ENCODE measurements at regions not wholly inside any gene's neighbourhood (a gene's known extent, or its start where the extent isn't known, plus 50 kb on each side); places are given as distances from the start of the nearest gene placed in this dataset.
"Not testable (repeated sequence)": the region's sequence is repeated elsewhere in the genome, so short reads cannot be mapped to it uniquely, and the experiment has no call there.

DNA sequence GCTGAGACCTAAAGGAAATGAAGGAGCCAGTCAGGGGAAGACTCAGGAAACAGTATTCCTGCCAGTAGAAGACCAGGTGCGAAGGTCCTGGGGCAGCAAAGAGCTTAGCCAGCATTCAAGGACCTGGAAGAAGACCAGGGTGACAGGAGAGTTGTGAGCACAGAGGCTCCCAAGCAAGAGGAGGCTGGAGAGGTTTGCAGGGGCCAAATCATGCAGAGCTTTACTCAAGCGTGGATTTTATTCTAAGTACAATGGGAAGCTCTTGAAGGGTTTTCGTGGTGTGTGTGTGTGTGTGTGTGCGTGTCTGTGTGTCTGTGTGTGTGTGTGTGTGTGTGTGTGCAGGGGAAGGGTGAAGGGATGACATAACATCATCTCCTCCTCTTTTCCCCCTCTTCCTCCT lies 200.7 kb upstream of the IRF2BP2 start:
- not testable (repeated sequence) for DNase-seq

DNA sequence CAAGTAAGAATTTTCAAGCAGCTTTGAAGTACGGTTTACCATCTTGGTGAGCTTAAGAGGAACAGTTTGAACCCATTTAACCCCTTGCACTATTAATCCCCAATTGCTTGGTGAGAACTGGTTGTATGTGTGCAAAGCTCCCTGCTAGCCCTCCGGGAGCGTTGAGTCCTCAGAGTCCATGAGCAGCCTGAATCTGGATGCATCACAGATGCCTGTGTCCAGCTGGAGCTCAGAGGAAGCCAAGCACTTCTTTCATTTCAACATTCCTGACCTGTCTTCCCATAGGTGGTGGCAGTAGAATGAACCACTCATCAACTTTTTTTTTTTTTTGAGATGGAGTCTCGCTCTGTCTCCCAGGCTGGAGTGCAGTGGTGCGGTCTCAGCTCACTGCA lies 199.9 kb upstream of the IRF2BP2 start:
- DNase-seq = not testable (repeated sequence)

- DNase-seq = not testable (repeated sequence)
Measured at GRCh38 chr1:234808943-234809853, 199.2 kb upstream of the IRF2BP2 start.

DNA sequence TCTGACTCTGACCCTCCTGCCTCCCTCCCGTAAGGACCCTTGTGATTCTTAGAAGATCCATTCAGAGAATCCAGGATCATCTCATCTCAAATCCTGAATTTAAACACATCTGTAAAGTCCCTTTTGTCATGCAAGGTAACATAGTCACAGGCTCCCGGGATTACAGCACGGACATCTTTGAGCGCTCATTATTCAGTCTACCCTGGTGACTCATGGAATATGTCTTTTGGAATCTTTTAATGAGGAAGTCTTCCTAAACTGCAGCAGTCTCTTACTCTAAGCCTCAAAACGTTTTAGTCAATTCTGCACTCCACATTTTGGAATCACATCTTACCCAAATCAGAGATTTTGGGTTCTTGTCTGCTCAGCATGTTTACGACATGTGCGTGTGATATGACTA lies 198.5 kb upstream of the IRF2BP2 start:
- DNase-seq = not testable (repeated sequence)

GRCh38 chr1:234807705-234808104 lies 197.7 kb upstream of the IRF2BP2 start:
- DNase-seq = not testable (repeated sequence)

DNA sequence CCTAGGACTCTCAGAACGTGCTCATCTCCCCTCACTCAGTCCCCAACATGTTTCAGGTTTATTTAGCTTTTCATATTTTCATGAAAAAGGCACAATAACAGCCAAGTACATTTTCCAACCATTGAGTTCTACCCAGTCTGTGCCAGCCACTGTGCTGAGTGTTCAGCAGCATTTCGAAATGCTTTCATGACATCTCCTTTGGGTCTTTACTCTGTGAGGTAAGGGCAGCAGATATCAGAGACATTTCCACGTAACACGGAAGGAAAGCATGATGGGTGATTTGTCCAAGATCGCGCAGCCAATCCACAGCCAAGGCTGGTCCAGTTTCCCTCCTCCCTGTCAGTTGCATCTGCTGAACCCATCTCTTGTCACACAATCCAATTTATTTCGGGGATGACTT lies 192.6 kb upstream of the IRF2BP2 start:
- not testable (repeated sequence) for DNase-seq

DNA sequence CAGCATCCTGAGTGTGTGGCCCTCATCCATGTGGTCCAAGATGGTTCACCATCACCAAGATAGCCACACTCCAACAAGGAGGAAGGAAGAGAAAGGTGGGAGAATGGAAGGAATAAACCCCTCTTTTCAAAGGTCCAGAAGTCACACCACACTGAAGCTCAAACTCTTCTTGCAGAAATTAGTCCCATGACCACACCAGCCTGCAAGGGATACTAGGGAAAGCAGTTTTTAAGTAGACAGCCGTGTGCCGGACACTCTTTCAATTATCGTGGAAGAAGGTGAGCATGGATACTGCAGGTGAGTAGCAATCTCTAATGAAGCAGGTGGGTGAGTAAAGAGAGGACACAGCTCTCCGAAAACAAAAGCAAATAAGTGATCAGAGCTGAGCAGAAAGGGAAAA lies 191.7 kb upstream of the IRF2BP2 start:
- not testable (repeated sequence) for DNase-seq

- not testable (repeated sequence) for DNase-seq
Measured at GRCh38 chr1:234801147-234801546, 191.2 kb upstream of the IRF2BP2 start.

DNA sequence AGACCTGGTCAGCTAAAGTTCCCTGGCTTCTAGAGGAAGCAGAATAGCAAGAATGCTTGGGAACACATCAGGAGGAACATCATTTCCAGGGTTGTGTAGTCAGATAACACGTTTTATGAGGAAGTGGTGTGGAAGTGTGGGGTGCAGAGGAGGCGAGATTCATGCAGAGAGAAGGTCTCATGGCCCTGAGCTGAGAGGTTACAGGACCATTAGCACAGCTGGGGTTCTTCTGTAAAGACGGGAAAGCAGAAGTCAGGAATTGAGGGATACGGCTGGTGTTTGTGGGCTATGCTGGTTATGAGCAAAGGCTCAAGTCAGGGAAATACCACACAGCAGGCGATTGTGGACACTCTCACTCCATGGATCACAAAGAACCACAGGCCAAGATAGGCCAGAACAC lies 190.6 kb upstream of the IRF2BP2 start:
- not testable (repeated sequence) for DNase-seq

DNA sequence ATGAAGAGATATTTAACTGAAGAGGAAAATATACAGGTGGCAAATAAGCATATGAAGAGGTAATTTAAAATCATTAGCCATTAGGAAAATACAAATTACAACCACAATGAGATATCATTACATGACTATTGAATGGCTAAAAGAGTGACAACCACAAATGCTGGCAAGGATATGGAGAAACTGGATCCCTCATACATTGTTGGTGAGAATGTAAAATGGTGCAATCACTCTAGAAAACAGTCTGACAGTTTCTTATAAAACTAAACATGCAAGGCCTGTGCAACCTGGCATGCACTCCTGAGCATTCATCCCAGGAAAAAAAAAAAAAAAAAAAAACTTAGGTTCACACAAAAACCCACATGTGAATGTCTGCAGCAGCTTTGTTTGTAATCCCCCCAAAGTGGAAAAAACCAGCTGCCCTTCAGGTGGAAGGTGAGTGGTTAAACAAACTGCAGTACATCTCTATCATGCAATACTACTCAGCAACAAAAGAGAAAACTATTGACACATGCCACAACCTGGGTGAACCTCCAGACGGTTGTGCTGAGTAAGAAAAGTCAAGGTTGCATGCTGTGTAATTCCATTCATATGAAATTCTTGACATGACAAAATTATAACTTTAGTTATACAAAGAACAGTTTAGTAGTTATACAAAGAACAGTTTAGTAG lies 189.2 kb upstream of the IRF2BP2 start:
- DNase-seq = not testable (repeated sequence)

DNA sequence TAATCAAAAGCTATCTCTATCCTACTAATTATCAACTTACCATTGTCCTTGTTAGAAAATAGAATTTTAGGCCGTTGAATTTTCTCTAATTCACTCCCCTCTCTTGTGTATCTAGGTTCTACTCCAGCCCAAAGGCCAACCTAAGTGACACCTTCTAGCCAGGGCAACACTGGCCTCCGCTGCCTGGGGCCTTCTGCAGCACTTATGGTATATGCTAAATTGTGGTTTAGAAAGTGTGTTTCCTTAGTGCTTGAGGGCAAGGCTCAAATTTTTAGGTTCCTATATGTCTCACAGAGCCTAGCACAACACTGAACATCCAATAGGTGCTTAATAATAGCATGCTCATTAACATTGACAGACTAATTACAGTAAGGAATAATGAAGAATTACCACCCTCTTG lies 187.2 kb upstream of the IRF2BP2 start:
- not testable (repeated sequence) for DNase-seq

- DNase-seq = not testable (repeated sequence)
Measured at GRCh38 chr1:234796438-234796792, 186.4 kb upstream of the IRF2BP2 start.

DNA sequence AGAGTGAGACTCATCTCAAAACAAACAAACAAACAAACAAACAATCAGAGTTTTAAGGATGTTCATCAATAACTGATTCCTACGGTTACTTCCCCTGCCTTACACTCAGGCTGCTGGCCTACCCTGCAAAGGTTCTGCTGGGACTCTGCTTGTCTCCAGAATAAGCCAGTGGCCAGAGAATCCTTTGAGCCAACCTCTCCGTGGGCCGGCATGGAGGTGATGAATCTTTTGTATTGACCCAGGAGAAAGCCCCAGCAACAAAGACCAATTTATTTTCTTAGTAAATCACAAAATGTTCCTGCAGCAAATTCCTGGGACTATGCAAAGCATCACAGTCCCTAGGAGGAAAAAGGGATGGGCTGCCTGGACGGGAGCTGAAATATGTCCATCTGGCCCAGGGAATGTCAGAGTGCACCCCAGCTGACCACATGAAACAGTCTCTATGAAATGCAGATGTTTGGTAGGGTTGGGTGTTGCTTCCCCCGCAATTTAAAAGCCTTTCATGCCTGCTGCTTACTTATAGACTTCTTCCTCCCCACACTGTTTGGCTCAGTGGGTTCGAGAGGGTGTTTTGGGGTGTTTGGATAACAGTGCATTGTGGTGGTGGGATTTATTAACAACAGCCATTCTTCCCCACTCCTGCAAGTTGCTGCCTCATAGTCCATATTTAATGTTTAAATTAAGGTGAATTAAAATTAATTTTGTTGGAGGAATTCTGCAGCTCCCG lies 185.9 kb upstream of the IRF2BP2 start:
- not testable (repeated sequence) for DNase-seq

DNA sequence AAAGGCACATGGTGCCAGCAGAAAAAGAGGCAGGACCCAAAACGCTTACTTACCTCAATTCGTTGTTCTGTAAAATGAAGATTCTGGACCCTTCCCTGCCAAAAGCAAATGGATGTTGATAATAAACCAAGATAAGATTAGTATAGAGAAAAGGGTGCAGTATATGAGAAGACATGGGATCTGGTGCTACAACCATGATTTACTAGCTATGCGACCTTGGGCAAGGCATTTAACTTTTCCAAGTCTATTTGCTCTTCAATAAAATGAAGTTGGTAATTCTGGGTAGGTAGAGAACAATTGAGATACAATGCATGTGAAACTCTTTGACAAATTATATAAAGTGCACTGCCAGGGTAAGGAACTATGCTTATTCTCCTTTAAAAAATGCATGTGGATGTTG lies 185.0 kb upstream of the IRF2BP2 start:
- DNase-seq = not testable (repeated sequence)

GRCh38 chr1:234794452-234794851 lies 184.5 kb upstream of the IRF2BP2 start:
- DNase-seq = not testable (repeated sequence)

DNA sequence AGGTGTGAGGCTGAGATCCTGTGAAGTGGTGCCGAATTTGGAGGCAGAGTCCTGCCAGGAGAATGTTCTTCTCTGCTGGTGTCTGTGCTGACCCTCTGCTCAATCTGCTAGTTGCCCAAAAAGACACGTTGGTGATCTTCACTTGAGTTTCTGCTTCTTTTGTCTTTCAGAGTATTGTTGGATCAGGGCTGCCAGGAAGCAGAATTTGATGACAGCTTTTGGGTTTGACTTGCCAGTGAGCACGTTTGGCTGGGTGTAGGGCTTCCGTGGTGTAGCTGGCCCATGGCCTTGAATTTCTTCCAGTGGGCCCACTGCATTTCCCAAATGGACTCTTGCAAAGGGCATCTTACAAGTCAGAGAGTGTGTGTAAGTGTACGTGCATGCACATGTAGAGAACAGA lies 183.9 kb upstream of the IRF2BP2 start:
- not testable (repeated sequence) for DNase-seq

GRCh38 chr1:234792221-234792864 lies 182.4 kb upstream of the IRF2BP2 start:
- not testable (repeated sequence) for DNase-seq

GRCh38 chr1:234791615-234792014 lies 181.6 kb upstream of the IRF2BP2 start:
- not testable (repeated sequence) for DNase-seq

DNA sequence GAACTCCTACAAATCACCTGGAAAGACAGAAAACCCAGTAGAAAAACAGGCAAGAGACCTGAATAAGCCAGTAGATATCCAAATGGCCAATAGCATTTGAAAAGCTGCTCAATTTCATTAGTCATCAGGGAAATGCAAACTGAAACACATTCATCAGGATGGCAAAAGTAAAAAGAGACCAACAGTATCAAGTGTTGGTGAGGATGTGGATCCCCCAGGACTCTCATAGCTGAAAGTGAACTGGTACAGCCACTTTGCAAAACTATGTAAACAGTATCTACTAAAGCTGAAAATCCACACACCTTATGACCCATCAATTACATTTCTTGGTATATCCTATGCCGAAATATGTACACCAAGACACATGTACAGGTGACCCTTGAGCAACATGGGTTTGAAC lies 180.4 kb upstream of the IRF2BP2 start:
- DNase-seq = not testable (repeated sequence)

DNA sequence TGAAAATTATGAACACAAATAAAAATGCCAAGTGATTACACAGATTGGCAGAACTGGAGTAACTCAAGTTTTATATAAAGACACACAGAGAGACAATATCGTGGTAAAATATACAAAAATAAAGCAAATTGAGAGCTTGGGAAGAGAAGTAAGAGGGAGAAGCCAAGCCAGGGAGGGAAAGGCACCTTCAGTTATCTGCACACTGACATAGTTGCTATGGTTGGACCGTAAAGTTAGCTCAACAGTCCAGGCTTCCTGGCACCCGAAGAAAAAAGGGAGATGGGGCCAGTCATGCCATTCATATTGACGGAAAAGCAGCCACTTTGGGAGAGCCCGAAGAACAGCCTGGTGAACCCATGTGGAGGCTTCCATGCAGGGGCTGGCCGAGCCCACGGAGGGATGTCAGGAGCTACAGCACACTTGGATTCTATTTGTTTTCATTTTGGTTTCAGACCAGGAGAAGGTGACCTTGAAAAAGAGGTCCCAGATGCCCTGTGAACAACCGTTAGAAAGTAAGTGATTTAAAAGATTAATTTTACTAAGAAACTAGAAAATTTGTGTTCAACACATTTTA lies 177.1 kb upstream of the IRF2BP2 start:
- DNase-seq = not testable (repeated sequence)

GRCh38 chr1:234785922-234786321 lies 175.9 kb upstream of the IRF2BP2 start:
- DNase-seq = not testable (repeated sequence)

DNA sequence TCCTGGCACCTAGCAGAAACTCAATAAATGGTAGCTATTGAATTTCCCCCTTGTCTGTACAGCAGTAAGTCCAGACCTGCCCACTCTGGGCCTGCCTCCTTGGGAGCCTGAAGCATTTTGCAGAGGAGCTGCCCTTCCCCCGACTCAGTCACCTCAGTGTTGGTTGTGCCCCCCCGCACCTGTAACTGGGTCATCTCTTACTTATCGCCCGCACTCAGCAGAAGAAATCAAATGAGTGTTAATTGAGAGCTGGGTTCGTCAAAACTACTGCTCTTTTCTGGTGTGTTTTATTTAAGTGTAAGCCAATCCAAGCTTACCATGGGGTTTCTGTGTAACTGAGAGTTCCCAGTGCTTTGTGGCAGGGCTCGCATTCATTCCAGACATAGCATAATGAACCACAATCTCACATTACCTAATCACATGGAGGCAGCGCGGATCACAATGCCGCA lies 175.5 kb upstream of the IRF2BP2 start:
- DNase-seq = not testable (repeated sequence)

All from amniotic stem cell (primary cell).